ENCODE measurements at regions not wholly inside any gene's neighbourhood (a gene's known extent, or its start where the extent isn't known, plus 50 kb on each side); places are given as distances from the start of the nearest gene placed in this dataset.

DNA sequence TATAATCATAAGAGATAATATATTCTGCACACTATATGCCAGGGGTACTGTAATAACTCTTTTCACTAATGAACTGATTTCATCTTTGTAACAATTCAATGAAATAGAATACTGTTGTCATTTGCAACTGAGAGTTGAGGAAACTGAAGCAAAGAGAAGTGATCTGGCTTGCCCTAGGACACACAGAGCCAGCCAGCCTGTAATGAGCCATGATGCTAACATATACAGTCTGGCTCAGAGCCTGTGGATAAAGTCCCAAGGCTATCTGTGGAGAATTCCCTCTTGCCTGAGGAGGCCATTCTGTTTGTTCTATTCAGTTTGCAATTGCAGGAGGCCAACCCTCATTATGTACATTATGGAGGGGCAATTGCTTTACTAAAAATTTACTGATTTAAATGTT is 241.3 kb downstream of the CXCL12 start:
- no peak for TF ChIP-seq POLR2A (IDR thresholded peaks at IDR 0.05)
- TF ChIP-seq, protein P1, sequence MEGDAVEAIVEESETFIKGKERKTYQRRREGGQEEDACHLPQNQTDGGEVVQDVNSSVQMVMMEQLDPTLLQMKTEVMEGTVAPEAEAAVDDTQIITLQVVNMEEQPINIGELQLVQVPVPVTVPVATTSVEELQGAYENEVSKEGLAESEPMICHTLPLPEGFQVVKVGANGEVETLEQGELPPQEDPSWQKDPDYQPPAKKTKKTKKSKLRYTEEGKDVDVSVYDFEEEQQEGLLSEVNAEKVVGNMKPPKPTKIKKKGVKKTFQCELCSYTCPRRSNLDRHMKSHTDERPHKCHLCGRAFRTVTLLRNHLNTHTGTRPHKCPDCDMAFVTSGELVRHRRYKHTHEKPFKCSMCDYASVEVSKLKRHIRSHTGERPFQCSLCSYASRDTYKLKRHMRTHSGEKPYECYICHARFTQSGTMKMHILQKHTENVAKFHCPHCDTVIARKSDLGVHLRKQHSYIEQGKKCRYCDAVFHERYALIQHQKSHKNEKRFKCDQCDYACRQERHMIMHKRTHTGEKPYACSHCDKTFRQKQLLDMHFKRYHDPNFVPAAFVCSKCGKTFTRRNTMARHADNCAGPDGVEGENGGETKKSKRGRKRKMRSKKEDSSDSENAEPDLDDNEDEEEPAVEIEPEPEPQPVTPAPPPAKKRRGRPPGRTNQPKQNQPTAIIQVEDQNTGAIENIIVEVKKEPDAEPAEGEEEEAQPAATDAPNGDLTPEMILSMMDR (IDR thresholded peaks at IDR 0.05): no peak
